ENCODE measurements at regions not wholly inside any gene's neighbourhood (a gene's known extent, or its start where the extent isn't known, plus 50 kb on each side); places are given as distances from the start of the nearest gene placed in this dataset.

- in situ Hi-C loops (cut with HindIII; ENCODE audit: low sequenced_read_pairs), result no loop called here
These were observed 66.8 kb upstream of the ASAP2 start for GRCh38 chr2:9139491-9140443.

GRCh38 chr2:9137379-9138150, 69.0 kb upstream of the ASAP2 start:
- in situ Hi-C loops (cut with HindIII; ENCODE audit: low sequenced_read_pairs), result no loop called here
- DNase-seq (ENCODE audit: low spot score), result no peak

More at GRCh38 chr2:9139491-9140443, 66.8 kb upstream of the ASAP2 start:
- DNase-seq (ENCODE audit: low spot score), result peak; percentile 57

- in situ Hi-C loops (cut with HindIII; ENCODE audit: low sequenced_read_pairs), result no loop called here
- DNase-seq (ENCODE audit: low spot score), result no peak
These were observed 70.6 kb upstream of the ASAP2 start for GRCh38 chr2:9135822-9136558.

- in situ Hi-C loops (cut with HindIII; ENCODE audit: low sequenced_read_pairs), result no loop called here
- DNase-seq (ENCODE audit: low spot score), result no peak
These were observed 79.3 kb upstream of the ASAP2 start for GRCh38 chr2:9127316-9127715.

GRCh38 chr2:9126540-9126939, 80.1 kb upstream of the ASAP2 start:
- DNase-seq (ENCODE audit: low spot score), result no peak
- in situ Hi-C loops (cut with HindIII; ENCODE audit: low sequenced_read_pairs), result no loop called here

- peak; percentile 17 for DNase-seq (ENCODE audit: low spot score)
- in situ Hi-C loops (cut with HindIII; ENCODE audit: low sequenced_read_pairs), result no loop called here
These were observed 82.3 kb upstream of the ASAP2 start for GRCh38 chr2:9124231-9124741.

DNA sequence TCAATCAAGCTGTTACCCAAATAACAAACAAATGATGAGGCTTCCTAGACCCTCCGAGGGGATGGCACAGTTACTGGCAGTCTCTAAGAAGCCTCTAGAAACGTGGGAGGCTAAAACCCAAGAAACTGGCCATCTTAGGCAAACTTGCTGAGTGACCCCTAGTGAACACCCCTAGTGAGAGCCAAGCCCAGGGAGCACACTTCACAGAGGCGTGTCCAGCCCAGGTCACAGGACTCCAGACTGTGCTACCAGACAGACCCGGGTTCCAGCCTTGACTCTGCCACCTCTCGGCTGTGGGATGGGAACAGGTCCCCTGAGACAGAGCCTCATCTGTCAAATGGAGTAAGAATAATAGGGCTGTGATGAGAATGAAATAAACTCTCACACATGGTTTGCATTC, 83.5 kb upstream of the ASAP2 start:
- in situ Hi-C loops (cut with HindIII; ENCODE audit: low sequenced_read_pairs), result no loop called here
- DNase-seq (ENCODE audit: low spot score), result no peak

DNA sequence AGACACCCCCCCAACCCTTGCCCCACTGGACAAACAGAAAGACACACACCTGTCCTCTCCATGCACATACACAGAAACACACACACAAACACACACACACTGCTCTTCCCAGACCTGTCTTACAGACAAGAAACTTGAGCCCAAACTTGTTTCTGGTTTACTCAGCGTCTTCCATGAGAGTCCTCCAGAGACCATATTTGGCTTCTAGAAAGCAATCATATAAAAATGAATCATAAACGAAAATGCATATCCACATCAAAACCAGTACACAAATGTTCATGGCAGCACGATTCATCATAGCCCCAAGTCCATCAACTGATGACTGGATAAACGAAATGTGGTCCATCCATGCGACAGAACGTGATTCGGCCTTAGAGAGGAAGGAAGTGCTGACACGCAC, 84.2 kb upstream of the ASAP2 start:
- in situ Hi-C loops (cut with HindIII; ENCODE audit: low sequenced_read_pairs), result no loop called here
- no peak for DNase-seq (ENCODE audit: low spot score)

DNA sequence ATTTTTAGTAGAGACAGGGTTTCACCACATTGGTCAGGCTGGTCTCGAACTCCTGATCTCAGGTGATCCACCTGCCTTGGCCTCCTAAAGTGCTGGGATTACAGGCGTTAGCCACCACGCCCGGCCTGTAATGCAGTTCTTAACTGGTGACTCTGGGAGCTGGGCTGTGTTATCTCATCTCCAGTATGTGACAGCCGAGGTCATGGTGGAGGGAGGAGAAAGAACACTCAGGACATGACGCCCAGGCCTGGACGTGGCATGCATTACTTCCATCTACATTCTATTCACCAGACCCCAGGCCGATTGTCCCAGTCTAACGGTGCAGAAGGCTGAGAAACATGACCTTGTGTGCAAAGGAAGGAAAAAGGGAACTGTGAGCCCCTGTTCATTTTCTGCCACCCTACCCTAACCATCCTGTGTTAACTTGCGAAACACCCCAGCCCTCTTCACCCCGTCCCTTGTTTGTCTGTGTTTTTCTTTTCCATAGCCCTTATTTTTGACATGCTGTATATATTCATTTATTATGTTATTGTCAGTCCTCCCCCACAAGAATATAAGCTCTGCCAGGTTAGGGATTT, 88.1 kb upstream of the ASAP2 start:
- in situ Hi-C loops (cut with HindIII; ENCODE audit: low sequenced_read_pairs), result no loop called here

DNA sequence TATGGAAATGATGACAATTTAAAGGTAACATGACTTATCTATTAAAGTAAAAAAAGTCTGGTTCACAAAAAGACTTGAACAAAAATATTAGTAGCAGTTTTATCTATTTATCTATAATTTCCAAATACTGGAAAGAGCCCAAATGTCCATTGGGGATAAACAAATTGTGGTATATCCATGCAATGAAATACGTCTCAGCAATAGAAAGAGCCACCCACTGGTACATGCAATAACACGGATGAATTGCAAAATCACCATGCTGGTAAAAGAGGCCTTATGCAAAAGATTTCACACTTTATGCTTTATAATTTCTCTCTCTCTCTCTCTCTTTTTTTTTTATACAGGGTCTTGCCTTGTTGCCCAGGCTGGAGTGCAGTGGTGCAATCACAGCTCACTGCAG, 91.4 kb upstream of the ASAP2 start:
- no peak for DNase-seq (ENCODE audit: low spot score)
- in situ Hi-C loops (cut with HindIII; ENCODE audit: low sequenced_read_pairs), result no loop called here

More for the DNA sequence above, 88.1 kb upstream of the ASAP2 start:
- DNase-seq (ENCODE audit: low spot score), result no peak

- in situ Hi-C loops (cut with HindIII; ENCODE audit: low sequenced_read_pairs), result no loop called here
- DNase-seq (ENCODE audit: low spot score), result no peak
These were observed 92.2 kb upstream of the ASAP2 start for GRCh38 chr2:9114458-9114857.

DNA sequence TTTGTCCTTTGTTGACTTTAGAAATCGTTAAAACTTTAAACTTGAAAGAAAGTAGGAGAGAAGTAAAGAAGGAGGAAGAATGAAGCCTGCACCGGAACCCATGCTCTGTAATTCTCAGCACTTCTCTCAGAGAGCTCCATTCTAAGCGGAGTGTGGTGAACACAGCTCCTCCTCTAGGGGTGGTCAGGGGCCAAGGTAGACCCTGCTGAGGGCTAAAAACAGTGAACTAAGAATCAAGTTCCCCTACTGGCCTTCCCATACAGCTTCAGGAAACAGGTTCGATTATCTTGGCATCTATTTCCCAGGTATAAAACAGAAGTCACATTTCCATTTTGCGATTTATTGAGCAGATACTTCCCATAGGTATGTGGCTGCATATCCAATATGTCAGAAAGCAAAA, 92.7 kb upstream of the ASAP2 start:
- no peak for DNase-seq (ENCODE audit: low spot score)
- in situ Hi-C loops (cut with HindIII; ENCODE audit: low sequenced_read_pairs), result no loop called here

- DNase-seq (ENCODE audit: low spot score), result no peak
- in situ Hi-C loops (cut with HindIII; ENCODE audit: low sequenced_read_pairs), result no loop called here
These were observed 93.3 kb upstream of the ASAP2 start for GRCh38 chr2:9113262-9113661.

DNA sequence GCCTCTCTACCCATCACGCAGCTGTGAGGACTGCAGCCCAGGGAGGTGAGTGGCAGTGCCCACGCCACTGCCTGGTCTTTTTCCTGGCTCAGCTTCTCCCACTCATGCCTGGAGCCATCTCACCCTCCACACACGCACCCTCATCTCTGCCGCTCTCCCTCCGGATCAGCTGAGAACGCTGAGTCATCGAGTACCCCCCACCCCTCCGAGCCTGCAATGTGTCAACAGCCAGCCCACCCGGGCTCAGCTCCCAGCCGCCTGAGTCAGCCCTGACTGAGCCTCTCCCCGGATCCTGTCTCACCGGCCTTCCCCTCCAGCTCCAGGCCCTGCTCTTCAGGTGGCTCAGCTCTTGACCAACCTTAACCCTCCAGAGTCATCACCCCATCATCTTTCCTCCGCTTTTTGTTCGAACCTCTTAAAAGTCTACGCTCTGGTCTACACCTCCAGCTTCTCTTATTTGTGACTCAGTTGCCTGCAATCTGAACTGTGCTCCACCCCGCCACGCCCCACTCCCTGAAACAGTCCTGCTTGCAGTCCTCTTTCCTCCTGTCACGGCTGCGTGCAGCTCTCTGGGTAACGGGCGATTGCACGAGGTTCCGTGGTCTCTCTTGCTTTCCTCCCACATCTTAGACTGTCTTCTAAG, 94.4 kb upstream of the ASAP2 start:
- in situ Hi-C loops (cut with HindIII; ENCODE audit: low sequenced_read_pairs), result no loop called here
- DNase-seq (ENCODE audit: low spot score), result no peak

- DNase-seq (ENCODE audit: low spot score), result peak; percentile 29
- in situ Hi-C loops (cut with HindIII; ENCODE audit: low sequenced_read_pairs), result no loop called here
These were observed 95.6 kb upstream of the ASAP2 start for GRCh38 chr2:9110893-9111569.

- in situ Hi-C loops (cut with HindIII; ENCODE audit: low sequenced_read_pairs), result no loop called here
- DNase-seq (ENCODE audit: low spot score), result no peak
These were observed 96.2 kb upstream of the ASAP2 start for GRCh38 chr2:9110346-9110884.

DNA sequence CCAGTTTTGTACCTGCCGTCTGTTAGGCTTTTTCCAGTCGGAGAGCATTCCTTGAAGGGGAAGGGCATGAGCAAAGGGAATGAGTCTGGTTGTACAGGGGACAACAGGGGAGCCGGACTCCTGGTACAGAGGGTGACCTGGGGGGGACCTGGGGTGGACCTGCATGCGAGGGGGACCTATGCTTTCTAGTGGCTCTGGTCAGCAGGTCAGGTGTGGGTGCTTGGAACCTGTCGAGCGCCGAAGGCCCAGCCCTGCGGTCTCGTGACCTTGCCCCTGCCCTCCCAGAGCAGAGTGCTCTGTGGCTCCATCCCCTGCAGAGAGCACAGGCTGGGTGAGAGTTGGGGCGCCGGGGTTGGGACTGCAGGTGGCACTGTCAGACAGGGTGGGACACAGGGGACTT, 96.7 kb upstream of the ASAP2 start:
- no peak for DNase-seq (ENCODE audit: low spot score)
- in situ Hi-C loops (cut with HindIII; ENCODE audit: low sequenced_read_pairs), result no loop called here
